ENCODE measurements at regions not wholly inside any gene's neighbourhood (a gene's known extent, or its start where the extent isn't known, plus 50 kb on each side); places are given as distances from the start of the nearest gene placed in this dataset.

GRCh38 chr14:84025106-84026012 lies 1504.6 kb upstream of the FLRT2 start:
- DNase-seq = no peak

GRCh38 chr14:84027351-84027750 lies 1502.6 kb upstream of the FLRT2 start:
- DNase-seq = no peak

GRCh38 chr14:84028080-84028604 lies 1501.8 kb upstream of the FLRT2 start:
- DNase-seq = no peak

GRCh38 chr14:84029246-84029645 lies 1500.7 kb upstream of the FLRT2 start:
- no peak for DNase-seq

- no peak for DNase-seq
These were observed 1500.2 kb upstream of the FLRT2 start for GRCh38 chr14:84029720-84030119.

GRCh38 chr14:84036840-84037239 lies 1493.1 kb upstream of the FLRT2 start:
- no peak for DNase-seq

- DNase-seq = no peak
These were observed 1492.4 kb upstream of the FLRT2 start for GRCh38 chr14:84037593-84037992.

- no peak for DNase-seq
These were observed 1489.8 kb upstream of the FLRT2 start for GRCh38 chr14:84040101-84040500.

GRCh38 chr14:84041421-84041820 lies 1488.5 kb upstream of the FLRT2 start:
- DNase-seq = no peak

GRCh38 chr14:84042992-84043391 lies 1487.0 kb upstream of the FLRT2 start:
- DNase-seq = no peak

- no peak for DNase-seq
These were observed 1465.4 kb upstream of the FLRT2 start for GRCh38 chr14:84064316-84065125.

GRCh38 chr14:84065811-84066210 lies 1464.1 kb upstream of the FLRT2 start:
- no peak for DNase-seq

- DNase-seq = no peak
These were observed 1461.7 kb upstream of the FLRT2 start for GRCh38 chr14:84068288-84068687.

GRCh38 chr14:84071061-84071460 lies 1458.9 kb upstream of the FLRT2 start:
- no peak for DNase-seq

GRCh38 chr14:84074626-84075025 lies 1455.3 kb upstream of the FLRT2 start:
- no peak for DNase-seq

- DNase-seq = no peak
These were observed 1449.0 kb upstream of the FLRT2 start for GRCh38 chr14:84080944-84081343.

- no peak for DNase-seq
These were observed 1445.8 kb upstream of the FLRT2 start for GRCh38 chr14:84084056-84084630.

- no peak for DNase-seq
These were observed 1444.5 kb upstream of the FLRT2 start for GRCh38 chr14:84085493-84085892.

GRCh38 chr14:84086714-84087113 lies 1443.2 kb upstream of the FLRT2 start:
- DNase-seq = no peak

- DNase-seq = no peak
These were observed 1441.9 kb upstream of the FLRT2 start for GRCh38 chr14:84087986-84088531.

GRCh38 chr14:84090837-84091236 lies 1439.1 kb upstream of the FLRT2 start:
- no peak for DNase-seq

GRCh38 chr14:84095681-84096080 lies 1434.3 kb upstream of the FLRT2 start:
- no peak for DNase-seq

Data from amygdala (tissue), 56 donors.